H1 (cell line): ENCODE measurements at regions not wholly inside any gene's neighbourhood (a gene's known extent, or its start where the extent isn't known, plus 50 kb on each side); places are given as distances from the start of the nearest gene placed in this dataset.

Source experiments
- CTCF ChIA-PET: fragments of 300-600 bp; sonication (Branson Sonifier 250); formaldehyde crosslinking; loops from one replicate; lab custom pipeline; 2021; ENCODE audit not compliant: partially characterized antibody; lab: Charles Lee
- POLR2A ChIA-PET: fragments of 300-600 bp; sonication (Branson Sonifier 250); formaldehyde crosslinking; loops from one replicate; lab custom pipeline; 2021; ENCODE audit warnings: inconsistent platforms; ENCODE audit not compliant: partially characterized antibody; lab: Charles Lee
- DNase-seq, 2 experiments: peaks; one replicate each; pipeline versions ENCODE4 v3.0.0 to v3.0.0-alpha.2; 2010 to 2022; ENCODE audit warnings: low spot score in 2 of 2, low read depth in 1 of 2, mixed read lengths in 1 of 2
- FAIRE-seq: peaks from 2 replicates; lab custom pipeline; 2011; peaks lifted over from hg19 to GRCh38; lab: Jason Lieb, UNC
- H2AFZ ChIP-seq: 2 replicates; pipeline ENCODE4 v1.8.1; 2012; ENCODE audit warnings: low read length, inconsistent platforms
- H2AK5ac ChIP-seq: 2 replicates; pipeline ENCODE4 v1.6.1; 2013; ENCODE audit warnings: low read depth, low read length
- H2BK120ac ChIP-seq: replicated peaks from 2 replicates; pipeline ENCODE3; 2013; ENCODE audit warnings: low read depth, low read length, inconsistent platforms
- H2BK12ac ChIP-seq: 2 replicates; pipeline ENCODE4 v1.6.1; 2013; ENCODE audit warnings: low read depth, low read length
- H2BK15ac ChIP-seq: 2 replicates; pipeline ENCODE4 v1.6.1; 2013; ENCODE audit warnings: low read length
- H2BK20ac ChIP-seq: 2 replicates; pipeline ENCODE4 v1.6.1; 2013; ENCODE audit warnings: low read length
- H2BK5ac ChIP-seq: 2 replicates; pipeline ENCODE4 v1.6.1; 2013; ENCODE audit warnings: low read depth, low read length
- H3K14ac ChIP-seq: 2 replicates; pipeline ENCODE4 v1.6.1; 2013; ENCODE audit warnings: inconsistent platforms; ENCODE audit not compliant: insufficient read length
- H3K18ac ChIP-seq: 2 replicates; pipeline ENCODE4 v1.6.1; 2013; ENCODE audit warnings: low read length; ENCODE audit errors: extremely low read depth
- H3K23ac ChIP-seq: 2 replicates; pipeline ENCODE4 v1.6.1; 2013; ENCODE audit warnings: inconsistent platforms; ENCODE audit not compliant: insufficient read length
- H3K23me2 ChIP-seq: 2 replicates; pipeline ENCODE4 v1.6.1; 2013; ENCODE audit warnings: low read depth, low read length
- H3K27ac ChIP-seq: 2 replicates; pipeline ENCODE4 v1.6.1; 2011; ENCODE audit warnings: low read depth, low read length, inconsistent platforms
- H3K27me3 ChIP-seq, 4 experiments: replicated peaks in 1 of 4; 1 replicate in 1 of 4; 2 replicates in 3 of 4; pipeline versions ENCODE4 v1.6.1 to v1.8.1; 2011 to 2013; ENCODE audit warnings: low read length in 3 of 4, mild to moderate bottlenecking in 3 of 4, inconsistent platforms in 2 of 4, mixed read lengths in 2 of 4, moderate library complexity in 1 of 4; ENCODE audit not compliant: control insufficient read depth in 3 of 4, insufficient read depth in 3 of 4; ENCODE audit errors: extremely low read depth in 1 of 4
- H3K36me3 ChIP-seq, 4 experiments: 2 replicates each; pipeline versions ENCODE4 v1.6.1 to v1.8.1; 2011 to 2013; ENCODE audit warnings: mild to moderate bottlenecking in 4 of 4, low read length in 3 of 4, moderate library complexity in 2 of 4, control low read depth in 1 of 4, inconsistent platforms in 1 of 4; ENCODE audit not compliant: insufficient read depth in 4 of 4, control insufficient read depth in 2 of 4
- H3K4ac ChIP-seq: replicated peaks from 2 replicates; pipeline ENCODE3; 2013; ENCODE audit warnings: low read length, low read depth, mixed read lengths, inconsistent platforms; ENCODE audit not compliant: insufficient read length
- H3K4me1 ChIP-seq, 4 experiments: replicated peaks in 1 of 4; 1 replicate in 1 of 4; 2 replicates in 3 of 4; pipeline versions ENCODE4 v1.6.1 to v1.8.1; 2011 to 2013; ENCODE audit warnings: low read length in 3 of 4, inconsistent platforms in 2 of 4, mixed read lengths in 1 of 4; ENCODE audit not compliant: insufficient read depth in 4 of 4, control insufficient read depth in 3 of 4
- H3K4me2 ChIP-seq, 2 experiments: 2 replicates each; pipeline versions ENCODE4 v1.6.1 to v1.8.1; 2011 to 2013; ENCODE audit warnings: low read depth in 2 of 2, low read length in 2 of 2, control low read depth in 1 of 2, inconsistent platforms in 1 of 2, mild to moderate bottlenecking in 1 of 2; ENCODE audit not compliant: insufficient read depth in 1 of 2
- H3K4me3 ChIP-seq, 4 experiments: fragments of 200-600, 300-600 bp in 1 of 4; sonication (generic), shearing (Covaris generic), sonication (Bioruptor Twin) in 1 of 4; 2 replicates each; pipeline versions ENCODE4 v1.5.1 to v1.8.1; 2011 to 2016; ENCODE audit warnings: low read length in 4 of 4, low read depth in 3 of 4, control low read depth in 2 of 4, inconsistent platforms in 2 of 4, mild to moderate bottlenecking in 2 of 4, mixed read lengths in 1 of 4, moderate library complexity in 1 of 4; ENCODE audit not compliant: insufficient read depth in 2 of 4; ENCODE audit errors: extremely low read depth in 1 of 4
- H3K56ac ChIP-seq: replicated peaks from 2 replicates; pipeline ENCODE3; 2013; ENCODE audit warnings: low read depth, mild to moderate bottlenecking, mixed read lengths, low read length, inconsistent platforms; ENCODE audit not compliant: insufficient read length
- H3K79me1 ChIP-seq: 2 replicates; pipeline ENCODE4 v1.6.1; 2013; ENCODE audit warnings: low read depth, low read length, control low read depth
- H3K79me2 ChIP-seq, 2 experiments: 2 replicates each; pipeline versions ENCODE4 v1.6.1 to v1.8.1; 2012 to 2013; ENCODE audit warnings: low read length in 2 of 2, mild to moderate bottlenecking in 2 of 2, inconsistent platforms in 1 of 2; ENCODE audit not compliant: insufficient read depth in 2 of 2, control insufficient read depth in 1 of 2
- H3K9ac ChIP-seq, 4 experiments: replicated peaks in 1 of 4; 1 replicate in 1 of 4; 2 replicates in 3 of 4; pipeline versions ENCODE4 v1.6.1 to v1.8.1; 2011 to 2013; ENCODE audit warnings: low read depth in 3 of 4, low read length in 3 of 4, control low read depth in 2 of 4, mild to moderate bottlenecking in 2 of 4, moderate library complexity in 2 of 4, inconsistent platforms in 1 of 4; ENCODE audit errors: extremely low read depth in 1 of 4
- H3K9me3 ChIP-seq, 2 experiments: 2 replicates each; pipeline versions ENCODE4 v1.6.1 to v1.8.1; 2012 to 2013; ENCODE audit warnings: mild to moderate bottlenecking in 2 of 2, moderate library complexity in 2 of 2, control low read depth in 1 of 2, inconsistent platforms in 1 of 2, low read depth in 1 of 2, low read length in 1 of 2, mixed read lengths in 1 of 2; ENCODE audit not compliant: insufficient read depth in 2 of 2
- H4K20me1 ChIP-seq, 2 experiments: replicated peaks in 1 of 2; 2 replicates each; pipeline versions ENCODE3 to v1.8.1; 2011 to 2013; ENCODE audit warnings: inconsistent platforms in 2 of 2, low read length in 2 of 2, mild to moderate bottlenecking in 1 of 2; ENCODE audit not compliant: insufficient read depth in 2 of 2, control insufficient read depth in 1 of 2
- H4K5ac ChIP-seq: 2 replicates; pipeline ENCODE4 v1.6.1; 2013; ENCODE audit warnings: low read length, low read depth, mixed read lengths, inconsistent platforms; ENCODE audit not compliant: insufficient read length
- H4K8ac ChIP-seq: 2 replicates; pipeline ENCODE4 v1.8.0; 2013; ENCODE audit warnings: mild to moderate bottlenecking, moderate library complexity, low read length, inconsistent platforms; ENCODE audit not compliant: insufficient read depth; ENCODE audit errors: extremely low read depth
- H4K91ac ChIP-seq: replicated peaks from 2 replicates; pipeline ENCODE3; 2013; ENCODE audit warnings: low read length, mixed read lengths, inconsistent platforms; ENCODE audit not compliant: insufficient read length
- ASH2L ChIP-seq: fragments of 200-600, 300-600 bp; sonication (generic); IDR thresholded peaks from one replicate; pipeline ENCODE4 v1.7.1; 2017; ENCODE audit warnings: low read length
- CBX8 ChIP-seq: fragments of 300-800, 300-1000 bp; sonication (generic); IDR thresholded peaks from 2 replicates; pipeline ENCODE4 v1.7.1; 2016; ENCODE audit warnings: low read depth, low read length, borderline replicate concordance
- SAP30 ChIP-seq: fragments of 300-600 bp; sonication (generic); IDR thresholded peaks from 2 replicates; pipeline ENCODE4 v1.7.1; 2012; ENCODE audit warnings: low read length, moderate library complexity, mild to moderate bottlenecking, inconsistent platforms; ENCODE audit not compliant: insufficient read depth, insufficient replicate concordance
- WGBS, 2 experiments: shearing (Covaris generic) in 1 of 2; methylation state at CpG; one replicate each; pipeline versions ENCODE4 v1.1.6 to v1.1.7; 2013 to 2015; ENCODE audit warnings: low lambda C conversion rate in 2 of 2, mixed read lengths in 2 of 2, inconsistent platforms in 1 of 2, low coverage in 1 of 2, missing lambda C conversion rate in 1 of 2; ENCODE audit not compliant: insufficient replicate concordance in 2 of 2, insufficient coverage in 1 of 2, insufficient read length in 1 of 2; ENCODE audit errors: extremely low coverage in 1 of 2, missing lambda C conversion rate in 1 of 2; 5-methylcytosine and 5-hydroxymethylcytosine counted together

DNA sequence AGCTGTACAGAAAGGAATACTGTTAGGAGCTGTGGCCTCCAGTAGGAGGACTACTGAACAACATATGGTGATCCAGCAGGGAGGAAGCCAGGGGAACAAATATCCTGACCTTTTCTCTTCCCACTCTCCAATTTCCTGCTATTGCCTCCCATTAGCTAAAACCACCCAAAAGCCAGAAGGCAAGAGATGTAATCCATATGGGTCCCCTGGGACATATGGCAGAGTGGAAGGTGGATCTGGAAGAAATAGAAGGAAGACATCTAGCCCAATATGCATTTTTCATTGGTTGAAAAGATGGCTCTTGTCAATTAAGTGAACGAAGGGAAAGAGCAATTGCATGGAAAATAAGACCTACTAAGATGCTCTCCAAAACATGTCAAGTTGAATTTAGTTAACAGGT lies 167.2 kb downstream of the CNTN3 start:
- DNase-seq (no peak), FAIRE-seq (no peak)
- H3K4me2 ChIP-seq = no peak overlapping the region
- no peak overlapping the region for H2BK5ac ChIP-seq
- H4K8ac ChIP-seq = no peak overlapping the region
- no peak overlapping the region for H2BK12ac ChIP-seq
- H2BK15ac ChIP-seq = no peak overlapping the region
- no peak overlapping the region for H3K56ac ChIP-seq
- H2AK5ac ChIP-seq = no peak overlapping the region
- H3K14ac ChIP-seq = no peak overlapping the region
- H3K4me3 ChIP-seq = no peak overlapping the region
- H2BK120ac ChIP-seq = no peak overlapping the region
- no peak overlapping the region for H2BK20ac ChIP-seq
- H3K23me2 ChIP-seq = no peaks in the 10 kb centered on the region
- CTCF ChIA-PET = no interaction called here
- H3K4me1 ChIP-seq = no peaks in the 10 kb centered on the region
- H3K18ac ChIP-seq = no peak overlapping the region
- POLR2A ChIA-PET = no interaction called here
- no peaks in the 10 kb centered on the region for H4K20me1 ChIP-seq
- H3K79me1 ChIP-seq = no peaks in the 10 kb centered on the region
- no peaks in the 10 kb centered on the region for H3K79me2 ChIP-seq
- H3K4ac ChIP-seq = no peak overlapping the region
- WGBS, 2 experiments = 93% methylated on average over 1 of the region's 1 CpG; no CpG with 5 or more reads in 1 of the 2 experiments
- H4K91ac ChIP-seq = no peak overlapping the region
- no peak overlapping the region for H3K23ac ChIP-seq
- H3K27me3 ChIP-seq = peaks cover 0 to 1% (median 0%) of the 10 kb centered on the region in 4 experiments; a peak in 1 of 7 replicates
- H2AFZ ChIP-seq = no peak overlapping the region
- H3K36me3 ChIP-seq = no peaks in the 10 kb centered on the region
- H3K9me3 ChIP-seq = no peaks in the 10 kb centered on the region
- H4K5ac ChIP-seq = no peak overlapping the region
- no peak overlapping the region for H3K9ac ChIP-seq
- H3K27ac ChIP-seq = no peak overlapping the region
- TF ChIP-seq CBX8 = no peak
- TF ChIP-seq ASH2L = no peak
- no peak for TF ChIP-seq SAP30
